Type B pancreatic cell (in vitro differentiated cells): ENCODE measurements at regions not wholly inside any gene's neighbourhood (a gene's known extent, or its start where the extent isn't known, plus 50 kb on each side); places are given as distances from the start of the nearest gene placed in this dataset.

Experiments
- DNase-seq: peaks from one replicate; pipeline ENCODE4 v3.0.0; 2021; ENCODE audit warnings: mixed read lengths; ENCODE audit not compliant: unreplicated experiment; ENCODE audit errors: extremely low spot score
- H3K27ac Mint-ChIP-seq: 2 replicates; pipeline ENCODE4 v1.8.0; 2021; ENCODE audit warnings: mild to moderate bottlenecking, mixed read lengths
- H3K27me3 Mint-ChIP-seq: 2 replicates; pipeline ENCODE4 v1.8.0; 2021; ENCODE audit warnings: mixed read lengths
- H3K36me3 Mint-ChIP-seq: 2 replicates; pipeline ENCODE4 v1.8.0; 2021; ENCODE audit warnings: mixed read lengths
- H3K4me1 Mint-ChIP-seq: one replicate; pipeline ENCODE4 v1.8.0; 2021; ENCODE audit warnings: mixed read lengths; ENCODE audit not compliant: unreplicated experiment
- H3K4me3 Mint-ChIP-seq: 2 replicates; pipeline ENCODE4 v1.8.0; 2021; ENCODE audit warnings: mild to moderate bottlenecking, mixed read lengths
- H3K9me3 Mint-ChIP-seq: 2 replicates; pipeline ENCODE4 v1.8.0; 2021; ENCODE audit warnings: mixed read lengths
- CTCF ChIP-seq: fragments of 200-600 bp; sonication (generic); conservative IDR thresholded peaks from 2 replicates; pipeline ENCODE4 v1.5.0; 2021; ENCODE audit warnings: antibody characterized with exemption, mild to moderate bottlenecking

GRCh38 chr15:81987628-81988027, 58.2 kb downstream of the MEX3B start:
- Mint-ChIP-seq H3K4me3 (no peak overlapping the region), H3K9me3 (peaks cover 3% of the 10 kb centered on the region), H3K36me3 (peaks cover 11% of the 10 kb centered on the region), H3K4me1 (no peaks in the 10 kb centered on the region), H3K27me3 (no peaks in the 10 kb centered on the region), H3K27ac (no peak overlapping the region)
- TF ChIP-seq CTCF: no peak
- no peak for DNase-seq

GRCh38 chr15:81983497-81983896, 62.3 kb downstream of the MEX3B start:
- Mint-ChIP-seq H3K4me3 (no peak overlapping the region), H3K27ac (no peak overlapping the region), H3K27me3 (no peaks in the 10 kb centered on the region), H3K9me3 (peaks cover under 1% of the 10 kb centered on the region), H3K4me1 (peaks cover 9% of the 10 kb centered on the region), H3K36me3 (peaks cover 7% of the 10 kb centered on the region)
- DNase-seq: no peak
- TF ChIP-seq CTCF: no peak

- Mint-ChIP-seq H3K27me3 (no peaks in the 10 kb centered on the region), H3K4me1 (peaks cover 9% of the 10 kb centered on the region), H3K27ac (no peak overlapping the region), H3K9me3 (peaks cover 8% of the 10 kb centered on the region), H3K36me3 (peaks cover 10% of the 10 kb centered on the region), H3K4me3 (no peak overlapping the region)
- no peak for TF ChIP-seq CTCF
- no peak for DNase-seq
These were observed 63.0 kb downstream of the MEX3B start for GRCh38 chr15:81982808-81983207.

- H3K27ac Mint-ChIP-seq: no peak overlapping the region
These were observed 63.9 kb downstream of the MEX3B start for GRCh38 chr15:81981908-81982307.

GRCh38 chr15:81977464-81977863, 68.4 kb downstream of the MEX3B start:
- H3K27me3 Mint-ChIP-seq: no peaks in the 10 kb centered on the region
- no peak for DNase-seq
- no peak overlapping the region for H3K27ac Mint-ChIP-seq
- peaks cover 15% of the 10 kb centered on the region for H3K9me3 Mint-ChIP-seq
- H3K4me1 Mint-ChIP-seq: peaks cover 9% of the 10 kb centered on the region
- no peak overlapping the region for H3K4me3 Mint-ChIP-seq
- TF ChIP-seq CTCF: no peak
- peaks cover 9% of the 10 kb centered on the region for H3K36me3 Mint-ChIP-seq

More at GRCh38 chr15:81981908-81982307, 63.9 kb downstream of the MEX3B start:
- Mint-ChIP-seq H3K9me3 (peaks cover 10% of the 10 kb centered on the region), H3K4me3 (no peak overlapping the region), H3K4me1 (peaks cover 9% of the 10 kb centered on the region), H3K36me3 (peaks cover 9% of the 10 kb centered on the region), H3K27me3 (no peaks in the 10 kb centered on the region)
- no peak for TF ChIP-seq CTCF
- no peak for DNase-seq

- H3K27me3 Mint-ChIP-seq: no peaks in the 10 kb centered on the region
- no peaks in the 10 kb centered on the region for H3K4me1 Mint-ChIP-seq
- peaks cover 4% of the 10 kb centered on the region for H3K36me3 Mint-ChIP-seq
- TF ChIP-seq CTCF: no peak
- no peak overlapping the region for H3K27ac Mint-ChIP-seq
- no peak for DNase-seq
- no peaks in the 10 kb centered on the region for H3K9me3 Mint-ChIP-seq
- no peak overlapping the region for H3K4me3 Mint-ChIP-seq
These were observed 77.1 kb downstream of the MEX3B start for GRCh38 chr15:81968691-81969090.
